Transverse colon (tissue), 4 donors: ENCODE measurements at regions not wholly inside any gene's neighbourhood (a gene's known extent, or its start where the extent isn't known, plus 50 kb on each side); places are given as distances from the start of the nearest gene placed in this dataset.

Source experiments
- CTCF ChIP-seq, 5 experiments: fragments of 200-600 bp in 3 of 5; fragments of 450-650 bp in 2 of 5; sonication (generic) in 3 of 5; IDR thresholded peaks; 1 replicate in 2 of 5; 2 replicates in 3 of 5; pipeline ENCODE4 v1.5.1; 2016 to 2017; ENCODE audit warnings: antibody characterized with exemption in 5 of 5, inconsistent platforms in 3 of 5, mild to moderate bottlenecking in 2 of 5, moderate library complexity in 1 of 5
- POLR2A ChIP-seq: fragments of 450-650 bp; IDR thresholded peaks from one replicate; pipeline ENCODE4 v1.6.1; 2016; ENCODE audit warnings: antibody characterized with exemption, mild to moderate bottlenecking, moderate library complexity
- POLR2AphosphoS5 ChIP-seq, 3 donors: sonication (generic); formaldehyde crosslinking; IDR thresholded peaks; one replicate each; pipeline ENCODE4 v1.6.1; 2016; ENCODE audit warnings: antibody characterized with exemption in 3 of 3

- TF ChIP-seq CTCF (IDR thresholded peaks at IDR 0.05) (no peak), POLR2A (no peak), POLR2AphosphoS5 (IDR thresholded peaks at IDR 0.05) (no peak)
Observed at GRCh38 chr1:4212796-4213195, 312.7 kb upstream of the C1orf174 start.
